GM12878 (cell line): ENCODE measurements at regions not wholly inside any gene's neighbourhood (a gene's known extent, or its start where the extent isn't known, plus 50 kb on each side); places are given as distances from the start of the nearest gene placed in this dataset.

Experiments used
- ATAC-seq: fragments of 200-7000 bp; cut with Tn5 transposase; 3 replicates; pipeline ENCODE4 v1.9.1; 2020; ENCODE audit warnings: mild to moderate bottlenecking, moderate library complexity
- BruUV-seq: library from RNA; stranded (reverse); fragments of 400-500 nt; replicated peaks from 2 replicates; lab custom pipeline; 2021; lab: Mats Ljungman, UMichigan
- CTCF ChIA-PET: fragments of 300-600 bp; sonication (Branson Sonifier 250); formaldehyde crosslinking; extraction: SDS; loops from one replicate; lab custom pipeline; 2021; ENCODE audit warnings: inconsistent platforms; lab: Yijun Ruan, JAX
- POLR2A ChIA-PET: fragments of 350-600 bp; formaldehyde crosslinking; extraction: SDS; loops from one replicate; lab custom pipeline; 2021; ENCODE audit warnings: inconsistent platforms; lab: Charles Lee
- RAD21 ChIA-PET: fragments of 300-600 bp; sonication (Branson Sonifier 250); formaldehyde crosslinking; loops from one replicate; lab custom pipeline; 2023; ENCODE audit warnings: antibody characterized with exemption; ENCODE audit not compliant: unreplicated experiment; lab: Charles Lee
- SMC1A ChIA-PET: fragments of 300-600 bp; sonication (Branson Sonifier 250); formaldehyde crosslinking; loops from one replicate; lab custom pipeline; 2023; ENCODE audit not compliant: unreplicated experiment, uncharacterized antibody; lab: Charles Lee
- DNase-seq: peaks from one replicate; pipeline ENCODE4 v3.0.0-alpha.2; 2011; ENCODE audit warnings: low read depth, low spot score
- FAIRE-seq: peaks from 3 replicates; lab custom pipeline; 2011; peaks lifted over from hg19 to GRCh38; lab: Jason Lieb, UNC
- H2AFZ ChIP-seq: 2 replicates; pipeline ENCODE4 v1.6.0; 2011; ENCODE audit warnings: low read depth, low read length, control low read depth; ENCODE audit not compliant: control insufficient read depth
- H3K27ac ChIP-seq: 2 replicates; pipeline ENCODE4 v1.5.1; 2011; ENCODE audit warnings: control low read depth; ENCODE audit not compliant: control insufficient read depth, insufficient read depth
- H3K27me3 ChIP-seq, 2 experiments: replicated peaks in 1 of 2; 2 replicates each; pipeline versions ENCODE4 v1.6.0 to v1.6.1; 2011; ENCODE audit warnings: low read length in 1 of 2; ENCODE audit not compliant: control insufficient read depth in 2 of 2, insufficient read depth in 2 of 2
- H3K36me3 ChIP-seq, 2 experiments: 2 replicates each; pipeline ENCODE4 v1.5.1; 2011; ENCODE audit warnings: low read length in 1 of 2; ENCODE audit not compliant: control insufficient read depth in 2 of 2, insufficient read depth in 2 of 2
- H3K4me1 ChIP-seq: 2 replicates; pipeline ENCODE4 v1.6.1; 2011; ENCODE audit warnings: mild to moderate bottlenecking, low read length, moderate library complexity, mixed read lengths; ENCODE audit not compliant: control insufficient read depth, insufficient read depth
- H3K4me2 ChIP-seq: 2 replicates; pipeline ENCODE4 v1.6.0; 2011; ENCODE audit warnings: control low read depth; ENCODE audit not compliant: control insufficient read depth, insufficient read depth
- H3K4me3 ChIP-seq: fragments of 200-600 bp; sonication (generic); 2 replicates; pipeline ENCODE4 v1.5.1; 2016
- H3K79me2 ChIP-seq: 2 replicates; pipeline ENCODE4 v1.6.0; 2011; ENCODE audit warnings: low read length; ENCODE audit not compliant: control insufficient read depth, insufficient read depth
- H3K9ac ChIP-seq: 2 replicates; pipeline ENCODE4 v1.8.0; 2011; ENCODE audit warnings: low read length, control low read depth, mixed read lengths; ENCODE audit not compliant: control insufficient read depth, insufficient read depth
- H3K9me3 ChIP-seq: replicated peaks from 3 replicates; pipeline ENCODE4 v1.5.1; 2011; ENCODE audit warnings: mild to moderate bottlenecking, low read length; ENCODE audit not compliant: control insufficient read depth, insufficient read depth
- H4K20me1 ChIP-seq: 2 replicates; pipeline ENCODE4 v1.6.0; 2011; ENCODE audit not compliant: control insufficient read depth, insufficient read depth
- CEBPB ChIP-seq, 2 experiments: fragments of 150-350 bp in 1 of 2; IDR thresholded peaks; 2 replicates each; pipeline ENCODE4 v1.6.1; 2012 to 2014; ENCODE audit warnings: low read depth in 2 of 2, low read length in 2 of 2, borderline replicate concordance in 1 of 2, inconsistent platforms in 1 of 2
- CHD2 ChIP-seq: IDR thresholded peaks from 2 replicates; pipeline ENCODE4 v1.6.1; 2011; ENCODE audit warnings: low read depth, low read length, improper control_type of control experiment, borderline replicate concordance
- GATAD2B ChIP-seq: fragments of 450-650 bp; conservative IDR thresholded peaks from 2 replicates; pipeline ENCODE4 v1.6.1; 2017; ENCODE audit warnings: low read depth, mild to moderate bottlenecking, moderate library complexity
- SRF ChIP-seq, 2 experiments: IDR thresholded peaks; 2 replicates each; pipeline ENCODE4 v1.6.1; 2011; ENCODE audit warnings: low read depth in 2 of 2, low read length in 2 of 2, mild to moderate bottlenecking in 1 of 2, moderate library complexity in 1 of 2
- STAT3 ChIP-seq: IDR thresholded peaks from 2 replicates; pipeline ENCODE4 v1.6.1; 2011; ENCODE audit warnings: low read depth, low read length, improper control_type of control experiment
- ZNF622 ChIP-seq: fragments of 450-650 bp; IDR thresholded peaks from 2 replicates; pipeline ENCODE4 v1.6.1; 2017; ENCODE audit warnings: mild to moderate bottlenecking, inconsistent platforms
- ZZZ3 ChIP-seq: IDR thresholded peaks from 2 replicates; pipeline ENCODE4 v1.6.1; 2011; ENCODE audit warnings: low read depth; ENCODE audit not compliant: control insufficient read depth, insufficient read length
- WGBS: methylation state at CpG from one replicate; pipeline ENCODE4 v1.1.6; 2016; ENCODE audit warnings: low lambda C conversion rate; ENCODE audit not compliant: insufficient replicate concordance, insufficient coverage; ENCODE audit errors: missing lambda C conversion rate; 5-methylcytosine and 5-hydroxymethylcytosine counted together
- in situ Hi-C: fragments of 300-500 bp; cut with MboI; formaldehyde crosslinking; loops from 9 replicates; pipeline ENCODE4 v1.14.3; 2018; ENCODE audit warnings: mixed read lengths
- intact Hi-C: fragments of 100-400 bp; cut with micrococcal nuclease; formaldehyde crosslinking; loops from one replicate; pipeline ENCODE4 v1.14.2; 2022; ENCODE audit not compliant: unreplicated experiment
- TF ChIP-seq, protein P1 (sequence below): fragments of 450-650 bp; IDR thresholded peaks from 2 replicates; pipeline ENCODE4 v1.6.1; 2017; ENCODE audit warnings: borderline replicate concordance
- TF ChIP-seq, protein P2 (sequence below): fragments of 450-650 bp; IDR thresholded peaks from 2 replicates; pipeline ENCODE4 v1.6.1; 2016; ENCODE audit warnings: mild to moderate bottlenecking
- TF ChIP-seq, protein P3 (sequence below): fragments of 450-650 bp; IDR thresholded peaks from 2 replicates; pipeline ENCODE4 v1.6.1; 2016; ENCODE audit warnings: mild to moderate bottlenecking, moderate library complexity, borderline replicate concordance
- TF ChIP-seq, protein P4 (sequence below): IDR thresholded peaks from 2 replicates; pipeline ENCODE4 v1.6.1; 2011; ENCODE audit warnings: mild to moderate bottlenecking, low read depth, low read length, moderate library complexity; ENCODE audit not compliant: insufficient replicate concordance

DNA sequence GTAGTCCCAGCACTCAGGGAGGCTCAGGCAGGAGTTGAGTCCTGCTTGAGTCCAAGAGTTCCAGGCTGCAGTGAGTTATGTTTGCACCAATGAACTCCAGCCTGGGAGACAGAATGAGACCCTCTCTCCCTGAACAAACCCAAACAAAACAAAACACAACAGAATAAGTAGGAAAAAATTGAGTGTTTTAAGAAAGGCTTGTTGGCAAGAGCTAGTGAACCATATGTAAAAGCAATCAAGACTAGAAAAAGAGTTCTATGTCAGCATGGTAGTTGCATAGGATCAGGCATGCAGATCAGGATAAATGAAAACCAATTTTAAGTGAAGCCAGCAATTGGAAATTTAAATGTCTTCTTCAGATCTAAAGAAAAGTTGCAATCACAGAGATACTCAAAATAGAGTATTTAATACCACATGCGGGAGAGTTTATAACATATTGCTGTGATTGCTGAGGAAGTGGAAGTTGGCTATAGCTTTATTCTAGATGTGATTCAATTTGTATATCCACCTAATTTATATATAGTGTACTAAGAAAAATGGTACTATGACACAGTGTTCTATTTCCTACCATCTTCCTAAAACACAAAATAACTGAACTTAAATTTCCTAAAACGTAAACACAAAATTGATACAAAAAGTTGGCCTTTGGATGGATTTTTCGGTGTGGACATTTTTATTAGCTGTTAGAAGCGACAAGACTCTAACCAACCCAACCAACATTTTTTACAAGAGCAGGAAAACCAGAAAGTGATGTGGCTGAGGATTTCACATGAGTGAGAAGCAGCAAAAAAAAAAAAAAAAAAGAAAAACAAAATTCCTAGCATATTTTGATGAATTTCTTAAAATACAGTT, 101.9 kb upstream of the ROBO1 start (continued):
- TF ChIP-seq, protein P1, sequence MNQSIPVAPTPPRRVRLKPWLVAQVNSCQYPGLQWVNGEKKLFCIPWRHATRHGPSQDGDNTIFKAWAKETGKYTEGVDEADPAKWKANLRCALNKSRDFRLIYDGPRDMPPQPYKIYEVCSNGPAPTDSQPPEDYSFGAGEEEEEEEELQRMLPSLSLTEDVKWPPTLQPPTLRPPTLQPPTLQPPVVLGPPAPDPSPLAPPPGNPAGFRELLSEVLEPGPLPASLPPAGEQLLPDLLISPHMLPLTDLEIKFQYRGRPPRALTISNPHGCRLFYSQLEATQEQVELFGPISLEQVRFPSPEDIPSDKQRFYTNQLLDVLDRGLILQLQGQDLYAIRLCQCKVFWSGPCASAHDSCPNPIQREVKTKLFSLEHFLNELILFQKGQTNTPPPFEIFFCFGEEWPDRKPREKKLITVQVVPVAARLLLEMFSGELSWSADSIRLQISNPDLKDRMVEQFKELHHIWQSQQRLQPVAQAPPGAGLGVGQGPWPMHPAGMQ, result no peak
- no peak for TF ChIP-seq STAT3
- TF ChIP-seq SRF (IDR thresholded peaks at IDR 0.05; ENCODE audit: low read depth in 2 of 2, low read length in 2 of 2), result no peak
- TF ChIP-seq, protein P2, sequence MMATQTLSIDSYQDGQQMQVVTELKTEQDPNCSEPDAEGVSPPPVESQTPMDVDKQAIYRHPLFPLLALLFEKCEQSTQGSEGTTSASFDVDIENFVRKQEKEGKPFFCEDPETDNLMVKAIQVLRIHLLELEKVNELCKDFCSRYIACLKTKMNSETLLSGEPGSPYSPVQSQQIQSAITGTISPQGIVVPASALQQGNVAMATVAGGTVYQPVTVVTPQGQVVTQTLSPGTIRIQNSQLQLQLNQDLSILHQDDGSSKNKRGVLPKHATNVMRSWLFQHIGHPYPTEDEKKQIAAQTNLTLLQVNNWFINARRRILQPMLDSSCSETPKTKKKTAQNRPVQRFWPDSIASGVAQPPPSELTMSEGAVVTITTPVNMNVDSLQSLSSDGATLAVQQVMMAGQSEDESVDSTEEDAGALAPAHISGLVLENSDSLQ, result no peak
- TF ChIP-seq CEBPB (IDR thresholded peaks at IDR 0.05; ENCODE audit: borderline replicate concordance in 1 of 2, low read depth in 2 of 2, low read length in 2 of 2), result no peak
- no peak for TF ChIP-seq ZZZ3
- no peak for TF ChIP-seq ZNF622

DNA sequence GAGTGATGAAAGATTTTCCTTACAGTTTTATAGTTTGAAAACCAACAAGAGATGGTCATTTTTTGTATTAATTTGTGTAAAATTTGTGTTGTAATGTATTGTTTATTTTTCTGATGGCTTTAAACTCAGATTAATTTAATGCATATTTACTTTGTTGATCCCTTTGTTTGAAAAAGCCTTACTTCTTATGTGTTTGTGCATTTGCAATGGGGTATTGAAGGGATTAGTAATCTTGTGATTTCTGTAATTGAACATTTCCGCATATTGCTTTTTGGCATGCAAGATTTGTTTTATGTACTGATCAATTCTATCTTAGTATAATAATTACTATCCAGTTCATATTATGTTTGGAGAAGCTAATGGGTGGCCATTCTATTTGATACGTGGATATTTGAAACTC, 98.4 kb upstream of the ROBO1 start:
- H3K9ac ChIP-seq, result no peak overlapping the region
- no peaks in the 10 kb centered on the region for H3K79me2 ChIP-seq
- no peaks in the 10 kb centered on the region for H3K9me3 ChIP-seq
- intact Hi-C loops (no loop called here), in situ Hi-C loops (no loop called here)
- H3K4me3 ChIP-seq, result no peak overlapping the region
- ChIA-PET POLR2A (no interaction called here), CTCF (no interaction called here)
- FAIRE-seq, result no peak
- TF ChIP-seq ZNF622, result no peak
- TF ChIP-seq, protein P3, sequence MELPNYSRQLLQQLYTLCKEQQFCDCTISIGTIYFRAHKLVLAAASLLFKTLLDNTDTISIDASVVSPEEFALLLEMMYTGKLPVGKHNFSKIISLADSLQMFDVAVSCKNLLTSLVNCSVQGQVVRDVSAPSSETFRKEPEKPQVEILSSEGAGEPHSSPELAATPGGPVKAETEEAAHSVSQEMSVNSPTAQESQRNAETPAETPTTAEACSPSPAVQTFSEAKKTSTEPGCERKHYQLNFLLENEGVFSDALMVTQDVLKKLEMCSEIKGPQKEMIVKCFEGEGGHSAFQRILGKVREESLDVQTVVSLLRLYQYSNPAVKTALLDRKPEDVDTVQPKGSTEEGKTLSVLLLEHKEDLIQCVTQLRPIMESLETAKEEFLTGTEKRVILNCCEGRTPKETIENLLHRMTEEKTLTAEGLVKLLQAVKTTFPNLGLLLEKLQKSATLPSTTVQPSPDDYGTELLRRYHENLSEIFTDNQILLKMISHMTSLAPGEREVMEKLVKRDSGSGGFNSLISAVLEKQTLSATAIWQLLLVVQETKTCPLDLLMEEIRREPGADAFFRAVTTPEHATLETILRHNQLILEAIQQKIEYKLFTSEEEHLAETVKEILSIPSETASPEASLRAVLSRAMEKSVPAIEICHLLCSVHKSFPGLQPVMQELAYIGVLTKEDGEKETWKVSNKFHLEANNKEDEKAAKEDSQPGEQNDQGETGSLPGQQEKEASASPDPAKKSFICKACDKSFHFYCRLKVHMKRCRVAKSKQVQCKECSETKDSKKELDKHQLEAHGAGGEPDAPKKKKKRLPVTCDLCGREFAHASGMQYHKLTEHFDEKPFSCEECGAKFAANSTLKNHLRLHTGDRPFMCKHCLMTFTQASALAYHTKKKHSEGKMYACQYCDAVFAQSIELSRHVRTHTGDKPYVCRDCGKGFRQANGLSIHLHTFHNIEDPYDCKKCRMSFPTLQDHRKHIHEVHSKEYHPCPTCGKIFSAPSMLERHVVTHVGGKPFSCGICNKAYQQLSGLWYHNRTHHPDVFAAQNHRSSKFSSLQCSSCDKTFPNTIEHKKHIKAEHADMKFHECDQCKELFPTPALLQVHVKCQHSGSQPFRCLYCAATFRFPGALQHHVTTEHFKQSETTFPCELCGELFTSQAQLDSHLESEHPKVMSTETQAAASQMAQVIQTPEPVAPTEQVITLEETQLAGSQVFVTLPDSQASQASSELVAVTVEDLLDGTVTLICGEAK, result no peak
- TF ChIP-seq GATAD2B, result no peak
- TF ChIP-seq CHD2, result no peak
- TF ChIP-seq, protein P4, sequence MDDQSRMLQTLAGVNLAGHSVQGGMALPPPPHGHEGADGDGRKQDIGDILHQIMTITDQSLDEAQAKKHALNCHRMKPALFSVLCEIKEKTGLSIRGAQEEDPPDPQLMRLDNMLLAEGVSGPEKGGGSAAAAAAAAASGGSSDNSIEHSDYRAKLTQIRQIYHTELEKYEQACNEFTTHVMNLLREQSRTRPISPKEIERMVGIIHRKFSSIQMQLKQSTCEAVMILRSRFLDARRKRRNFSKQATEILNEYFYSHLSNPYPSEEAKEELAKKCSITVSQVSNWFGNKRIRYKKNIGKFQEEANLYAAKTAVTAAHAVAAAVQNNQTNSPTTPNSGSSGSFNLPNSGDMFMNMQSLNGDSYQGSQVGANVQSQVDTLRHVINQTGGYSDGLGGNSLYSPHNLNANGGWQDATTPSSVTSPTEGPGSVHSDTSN, result no peak
- TF ChIP-seq, all 136 proteins: peak for 0
- no peaks in the 10 kb centered on the region for H4K20me1 ChIP-seq
- no peaks in the 10 kb centered on the region for H3K27me3 ChIP-seq
- ATAC-seq (no peak), DNase-seq (no peak)
- no peak overlapping the region for H2AFZ ChIP-seq
- no TSS peak for BruUV-seq
- H3K36me3 ChIP-seq, result no peaks in the 10 kb centered on the region
- no peak overlapping the region for H3K4me2 ChIP-seq
- WGBS, result 46% methylated on average over 2 of the region's 2 CpGs
- ChIA-PET RAD21 (no interaction called here), SMC1A (interaction anchor here (1.0 to 1.4 kb wide), 2 partner anchors 10 to 38 kb away, joined by 3 read pairs; no protein-coding TSS in a partner anchor)
- no peaks in the 10 kb centered on the region for H3K4me1 ChIP-seq
- no peak overlapping the region for H3K27ac ChIP-seq
